ENCODE measurements at regions not wholly inside any gene's neighbourhood (a gene's known extent, or its start where the extent isn't known, plus 50 kb on each side); places are given as distances from the start of the nearest gene placed in this dataset.

DNA sequence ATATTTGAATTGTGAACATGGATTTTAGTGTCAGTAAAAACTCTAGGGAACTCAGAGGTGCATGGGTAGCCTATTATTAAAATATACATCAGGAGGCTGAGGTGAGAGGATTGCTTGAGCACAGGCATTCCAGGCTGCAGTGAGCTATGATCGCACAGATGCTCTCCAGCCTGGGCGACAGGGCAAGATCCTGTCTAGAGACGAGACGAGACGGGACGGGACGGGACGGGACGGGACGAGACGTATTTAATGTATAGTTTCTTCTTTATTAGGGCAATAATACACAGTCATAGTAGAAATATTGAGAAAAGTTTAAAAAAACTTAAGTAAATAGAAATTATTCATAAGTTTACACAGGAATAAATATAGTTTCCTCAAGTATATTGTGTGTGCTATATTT, 89.3 kb downstream of the DIPK2A start:
- no peaks in the 10 kb centered on the region for H3K4me1 Mint-ChIP-seq
- H3K27ac ChIP-seq (ENCODE audit: low read depth in 1 of 2, low read length in 2 of 2) = no peak overlapping the region
- no peaks in the 10 kb centered on the region for H3K36me3 Mint-ChIP-seq
- H3K27me3 ChIP-seq (ENCODE audit: control insufficient read depth in 2 of 2, insufficient read depth in 2 of 2, low read length in 2 of 2) = no peaks in the 10 kb centered on the region
- H3K4me2 ChIP-seq (replicated peaks; ENCODE audit: extremely low read depth, low read length, poor library complexity, severe bottlenecking) = no peak overlapping the region
- no peaks in the 10 kb centered on the region for H3K79me2 ChIP-seq (ENCODE audit: insufficient read depth, low read length)
- H2AFZ ChIP-seq (ENCODE audit: insufficient read depth, low read depth, low read length, poor library complexity, severe bottlenecking) = no peak overlapping the region
- TF ChIP-seq, protein P1, sequence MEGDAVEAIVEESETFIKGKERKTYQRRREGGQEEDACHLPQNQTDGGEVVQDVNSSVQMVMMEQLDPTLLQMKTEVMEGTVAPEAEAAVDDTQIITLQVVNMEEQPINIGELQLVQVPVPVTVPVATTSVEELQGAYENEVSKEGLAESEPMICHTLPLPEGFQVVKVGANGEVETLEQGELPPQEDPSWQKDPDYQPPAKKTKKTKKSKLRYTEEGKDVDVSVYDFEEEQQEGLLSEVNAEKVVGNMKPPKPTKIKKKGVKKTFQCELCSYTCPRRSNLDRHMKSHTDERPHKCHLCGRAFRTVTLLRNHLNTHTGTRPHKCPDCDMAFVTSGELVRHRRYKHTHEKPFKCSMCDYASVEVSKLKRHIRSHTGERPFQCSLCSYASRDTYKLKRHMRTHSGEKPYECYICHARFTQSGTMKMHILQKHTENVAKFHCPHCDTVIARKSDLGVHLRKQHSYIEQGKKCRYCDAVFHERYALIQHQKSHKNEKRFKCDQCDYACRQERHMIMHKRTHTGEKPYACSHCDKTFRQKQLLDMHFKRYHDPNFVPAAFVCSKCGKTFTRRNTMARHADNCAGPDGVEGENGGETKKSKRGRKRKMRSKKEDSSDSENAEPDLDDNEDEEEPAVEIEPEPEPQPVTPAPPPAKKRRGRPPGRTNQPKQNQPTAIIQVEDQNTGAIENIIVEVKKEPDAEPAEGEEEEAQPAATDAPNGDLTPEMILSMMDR (IDR thresholded peaks at IDR 0.05) = no peak
- peaks cover 0 to 4% (median 0%) of the 10 kb centered on the region in 7 donors for H3K9me3 Mint-ChIP-seq
- H3K4me3 Mint-ChIP-seq = no peak overlapping the region
- no peaks in the 10 kb centered on the region for H3K36me3 ChIP-seq (replicated peaks in 1 of 2; ENCODE audit: control insufficient read depth in 1 of 2, insufficient read depth in 2 of 2, low read length in 2 of 2)
- WGBS (ENCODE audit: insufficient coverage) = no CpG with 5 or more reads among the region's 11 CpGs
- no peaks in the 10 kb centered on the region for H3K4me1 ChIP-seq (ENCODE audit: control insufficient read depth in 1 of 2, insufficient read depth in 2 of 2, low read length in 2 of 2)
- H4K20me1 ChIP-seq (ENCODE audit: insufficient read depth, low read length) = no peaks in the 10 kb centered on the region
- H3K27ac Mint-ChIP-seq = no peak overlapping the region
- no peak overlapping the region for H3K9ac ChIP-seq (ENCODE audit: insufficient read depth, low read length, poor library complexity, severe bottlenecking)
- intact Hi-C loops (cut with micrococcal nuclease) = no loop called here
- DNase-seq = no peak
- no peak overlapping the region for H3K4me3 ChIP-seq (replicated peaks in 1 of 3; ENCODE audit: low read depth in 2 of 3, low read length in 3 of 3)
- H3K27me3 Mint-ChIP-seq (ENCODE audit: low read depth in 3 of 3) = peaks cover 0 to 2% (median 0%) of the 10 kb centered on the region in 3 donors
- no peaks in the 10 kb centered on the region for H3K9me3 ChIP-seq (replicated peaks in 1 of 2; ENCODE audit: control insufficient read depth in 1 of 2, insufficient read depth in 1 of 2, low read length in 2 of 2)

DNA sequence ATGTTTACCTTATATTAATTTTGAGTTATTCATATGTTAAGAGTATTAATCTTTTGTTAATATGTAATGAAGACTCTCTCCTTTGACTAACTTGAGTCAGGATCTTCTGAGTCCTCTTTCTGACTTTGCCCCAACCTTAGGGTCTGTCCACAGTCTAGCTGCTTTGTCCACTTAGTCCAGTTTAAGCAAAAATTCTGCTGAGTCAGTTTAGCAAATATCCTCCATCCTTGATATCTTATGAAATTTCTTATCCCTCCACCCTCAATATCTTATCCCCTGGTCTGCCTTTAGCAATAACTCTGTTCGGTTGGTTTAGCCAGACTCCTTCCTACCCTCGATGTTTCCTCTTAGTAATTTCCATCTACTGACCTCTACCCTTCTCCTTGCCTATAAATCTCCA, 91.7 kb downstream of the DIPK2A start:
- H3K27me3 Mint-ChIP-seq (ENCODE audit: low read depth in 3 of 3) = peaks cover 0 to 2% (median 0%) of the 10 kb centered on the region in 3 donors
- Histone ChIP-seq H3K79me2 (ENCODE audit: insufficient read depth, low read length) (no peaks in the 10 kb centered on the region), H3K27ac (ENCODE audit: low read depth in 1 of 2, low read length in 2 of 2) (no peak overlapping the region), H3K4me1 (ENCODE audit: control insufficient read depth in 1 of 2, insufficient read depth in 2 of 2, low read length in 2 of 2) (no peaks in the 10 kb centered on the region), H3K9ac (ENCODE audit: insufficient read depth, low read length, poor library complexity, severe bottlenecking) (no peak overlapping the region), H2AFZ (ENCODE audit: insufficient read depth, low read depth, low read length, poor library complexity, severe bottlenecking) (no peak overlapping the region), H3K27me3 (ENCODE audit: control insufficient read depth in 2 of 2, insufficient read depth in 2 of 2, low read length in 2 of 2) (no peaks in the 10 kb centered on the region), H3K36me3 (replicated peaks in 1 of 2; ENCODE audit: control insufficient read depth in 1 of 2, insufficient read depth in 2 of 2, low read length in 2 of 2) (no peaks in the 10 kb centered on the region), H3K4me2 (replicated peaks; ENCODE audit: extremely low read depth, low read length, poor library complexity, severe bottlenecking) (no peak overlapping the region), H4K20me1 (ENCODE audit: insufficient read depth, low read length) (no peaks in the 10 kb centered on the region), H3K4me3 (replicated peaks in 1 of 3; ENCODE audit: low read depth in 2 of 3, low read length in 3 of 3) (no peak overlapping the region), H3K9me3 (replicated peaks in 1 of 2; ENCODE audit: control insufficient read depth in 1 of 2, insufficient read depth in 1 of 2, low read length in 2 of 2) (no peaks in the 10 kb centered on the region)
- no CpG with 5 or more reads among the region's 2 CpGs for WGBS (ENCODE audit: insufficient coverage)
- H3K4me1 Mint-ChIP-seq = no peaks in the 10 kb centered on the region
- no peak for DNase-seq
- TF ChIP-seq, protein P1 (IDR thresholded peaks at IDR 0.05) = no peak
- H3K27ac Mint-ChIP-seq = no peak overlapping the region
- H3K4me3 Mint-ChIP-seq = no peak overlapping the region
- peaks cover 0 to 6% (median 3%) of the 10 kb centered on the region in 7 donors for H3K9me3 Mint-ChIP-seq
- intact Hi-C loops (cut with micrococcal nuclease) = no loop called here
- H3K36me3 Mint-ChIP-seq = no peaks in the 10 kb centered on the region

Measured in CD14-positive monocyte (primary cell).